NCI-H2081 (cell line): ENCODE measurements at regions not wholly inside any gene's neighbourhood (a gene's known extent, or its start where the extent isn't known, plus 50 kb on each side); places are given as distances from the start of the nearest gene placed in this dataset.
"Not testable (repeated sequence)": the region's sequence is repeated elsewhere in the genome, so short reads cannot be mapped to it uniquely, and the experiment has no call there.

ENCODE experiments used
- DNase-seq, 2 experiments: peaks; one replicate each; lab custom pipeline; 2025; lab: John Stamatoyannopoulos, UW

DNA sequence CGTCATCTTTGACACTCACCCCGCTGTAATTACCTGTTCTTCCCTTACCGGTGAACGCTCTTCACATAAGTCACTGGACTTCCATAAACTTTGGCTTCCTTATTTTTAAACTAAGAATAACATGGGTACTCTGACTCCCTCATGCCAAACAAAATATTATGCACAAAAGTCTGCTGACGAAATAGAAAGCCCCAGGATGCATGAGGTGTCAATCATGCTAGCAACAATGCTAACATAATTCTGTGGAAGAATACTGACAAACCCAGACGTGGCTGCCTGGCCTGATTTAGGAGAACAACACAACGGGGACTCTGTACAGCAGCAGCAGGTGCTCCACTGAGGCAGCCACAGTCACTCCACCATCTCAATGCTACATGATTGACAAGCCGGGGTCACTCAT is 137.5 kb downstream of the CCDC71L start:
- no peak for DNase-seq

DNA sequence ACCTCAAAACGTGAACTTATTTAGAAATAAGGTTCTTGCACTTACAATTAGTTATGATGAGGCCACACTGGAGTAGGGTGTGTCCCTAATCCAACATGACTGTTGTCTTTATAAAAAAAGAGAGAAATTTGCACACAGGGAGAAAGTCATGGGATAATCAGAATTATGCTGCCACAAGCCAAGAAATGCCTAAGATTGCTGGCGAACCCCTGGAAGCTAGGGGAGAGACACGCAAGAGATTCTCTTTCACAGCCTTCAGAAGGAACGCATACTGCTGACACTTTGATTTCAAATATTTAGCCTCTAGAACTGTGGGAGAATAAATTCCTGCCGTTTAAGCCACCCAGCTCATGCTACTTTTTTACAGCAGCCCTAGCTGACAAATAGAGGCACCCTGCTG is 138.3 kb downstream of the CCDC71L start:
- DNase-seq, result no peak

DNA sequence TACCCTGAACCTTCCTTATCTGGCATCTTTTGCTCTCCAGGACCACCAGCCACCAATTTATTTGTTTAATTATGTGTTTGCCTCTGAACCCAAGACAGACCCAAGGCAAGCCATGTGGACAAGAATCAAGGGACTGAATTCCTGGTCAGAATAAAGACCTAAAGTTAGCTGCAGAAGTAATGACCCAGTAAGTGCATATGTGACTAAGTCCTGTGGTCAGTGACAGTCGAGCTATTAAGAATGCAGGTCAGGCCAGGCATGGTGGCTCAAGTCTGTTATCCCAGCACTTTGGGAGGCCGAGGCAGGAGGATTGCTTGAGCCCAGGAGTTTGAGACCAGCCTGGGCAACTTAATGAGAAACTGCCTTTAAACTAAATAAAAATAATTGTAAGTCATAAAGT is 139.4 kb downstream of the CCDC71L start:
- DNase-seq, result no peak

DNA sequence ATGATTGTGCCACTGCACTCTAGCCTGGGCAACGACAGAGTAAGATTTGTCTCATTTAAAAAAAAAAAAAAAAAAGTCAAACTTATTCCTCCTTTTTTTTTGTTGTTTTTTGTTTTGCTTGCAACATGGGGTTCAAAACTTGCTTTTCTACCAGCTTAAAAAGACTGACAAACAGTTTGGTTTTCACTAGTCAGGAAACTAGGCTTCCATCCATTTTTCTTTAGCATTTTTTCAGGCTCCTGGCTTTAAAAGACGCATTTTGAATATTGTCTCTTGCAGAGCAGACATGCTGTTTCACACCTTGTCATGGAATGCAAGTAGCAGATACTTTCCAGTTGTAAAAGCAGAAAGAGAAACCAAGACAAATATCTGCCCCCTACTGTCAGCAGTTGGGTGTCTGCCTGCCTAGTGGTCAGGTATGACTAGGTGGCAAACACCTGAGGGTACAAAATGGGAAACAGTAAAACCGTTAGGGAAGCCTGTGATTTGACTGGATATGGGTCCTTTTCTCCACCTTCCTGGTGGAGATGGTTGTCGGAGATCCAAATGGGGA is 139.9 kb downstream of the CCDC71L start:
- no peak for DNase-seq

DNA sequence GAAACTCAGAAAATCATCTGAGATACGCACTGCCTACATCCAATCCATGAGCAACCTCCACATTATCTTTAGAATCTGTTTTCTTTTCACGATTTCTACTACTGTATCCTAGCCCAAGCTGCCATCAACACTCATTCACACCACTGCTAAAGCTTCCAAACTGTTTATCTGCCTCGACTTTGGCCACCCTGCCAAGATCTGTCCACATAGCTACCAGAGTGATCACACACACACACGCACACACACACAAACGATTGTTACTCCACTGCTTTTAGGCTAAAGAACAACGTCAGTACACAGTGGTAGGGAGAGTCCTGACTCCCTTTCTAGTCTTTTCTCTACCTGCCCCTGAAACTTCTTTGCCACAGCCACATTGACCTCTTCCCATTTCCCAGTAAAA is 142.0 kb downstream of the CCDC71L start:
- no peak for DNase-seq

DNA sequence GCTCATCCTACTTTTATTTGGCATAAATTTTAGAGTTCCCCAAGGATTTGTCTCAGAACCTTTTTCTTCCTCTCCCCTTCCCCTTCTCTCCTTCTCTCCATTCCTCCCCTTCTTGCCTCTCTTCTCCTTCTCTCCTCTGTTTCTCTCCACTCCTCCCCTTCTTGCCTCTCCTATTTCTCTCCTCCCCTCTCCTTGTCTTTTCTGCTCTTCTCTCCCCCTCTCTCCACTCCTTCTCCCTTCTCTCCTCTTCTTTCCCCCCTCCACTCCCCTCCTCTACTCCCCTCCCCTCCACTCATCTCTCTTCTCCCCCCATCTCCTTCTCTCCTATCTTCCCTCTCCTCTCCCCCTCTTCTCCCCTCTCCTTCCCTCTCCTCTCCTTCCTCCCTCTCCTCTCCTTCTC is 142.7 kb downstream of the CCDC71L start:
- no peak for DNase-seq

DNA sequence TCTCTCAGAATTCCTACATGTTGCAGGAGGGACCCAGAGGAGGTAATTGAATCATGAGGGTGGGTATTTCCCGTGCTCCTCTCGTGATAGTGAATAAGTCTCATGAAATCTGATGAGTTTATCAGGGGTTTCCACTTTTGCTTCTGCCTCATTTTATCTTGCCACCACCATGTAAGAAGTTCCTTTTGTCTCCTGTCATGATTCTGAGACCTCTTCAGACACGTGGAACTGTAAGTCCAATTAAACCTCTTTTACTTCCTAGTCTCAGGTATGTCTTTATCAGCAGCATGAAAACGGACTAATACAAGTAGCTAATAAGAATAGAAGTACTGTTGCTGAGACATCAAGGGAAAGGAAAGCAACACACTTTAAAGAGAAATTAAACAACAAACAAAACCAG is 143.4 kb downstream of the CCDC71L start:
- no peak for DNase-seq

DNA sequence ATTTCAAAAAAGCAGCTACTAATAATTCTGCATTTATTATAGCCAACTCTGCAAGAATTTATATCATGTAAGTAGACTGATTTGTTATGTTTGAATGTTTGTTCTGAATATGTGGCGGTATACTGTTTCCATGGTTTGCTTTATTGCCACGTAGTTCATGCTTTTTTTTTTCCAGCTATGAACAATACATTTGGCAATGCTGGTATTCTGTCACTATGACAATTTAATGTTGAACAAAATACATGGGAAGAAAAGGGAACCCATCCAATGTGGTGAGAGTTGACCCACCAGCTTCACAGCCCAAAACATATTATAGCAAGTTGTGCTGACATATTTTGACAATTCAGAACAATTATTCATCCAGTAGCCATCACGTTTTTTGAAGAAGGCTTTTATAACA is 145.6 kb downstream of the CCDC71L start:
- no peak for DNase-seq

DNA sequence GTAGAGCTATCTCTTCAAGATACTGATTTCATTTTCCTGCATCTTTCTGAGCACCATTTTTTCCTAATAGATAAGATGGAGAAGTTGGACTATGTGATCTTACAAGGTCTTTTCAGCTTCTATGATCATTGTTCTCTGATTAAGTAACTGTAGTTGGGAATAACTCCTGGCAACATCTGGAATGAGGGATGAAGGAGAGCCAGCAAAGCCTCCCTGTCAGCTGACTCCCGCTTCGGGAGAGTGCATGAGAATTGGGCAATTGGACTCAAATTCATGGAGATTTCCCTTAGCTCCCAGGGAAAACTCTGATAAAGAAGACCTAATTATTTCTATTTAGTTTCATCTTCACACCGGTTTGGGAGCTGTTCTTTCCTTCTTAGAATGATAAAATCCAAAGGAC is 146.1 kb downstream of the CCDC71L start:
- DNase-seq, result no peak

DNA sequence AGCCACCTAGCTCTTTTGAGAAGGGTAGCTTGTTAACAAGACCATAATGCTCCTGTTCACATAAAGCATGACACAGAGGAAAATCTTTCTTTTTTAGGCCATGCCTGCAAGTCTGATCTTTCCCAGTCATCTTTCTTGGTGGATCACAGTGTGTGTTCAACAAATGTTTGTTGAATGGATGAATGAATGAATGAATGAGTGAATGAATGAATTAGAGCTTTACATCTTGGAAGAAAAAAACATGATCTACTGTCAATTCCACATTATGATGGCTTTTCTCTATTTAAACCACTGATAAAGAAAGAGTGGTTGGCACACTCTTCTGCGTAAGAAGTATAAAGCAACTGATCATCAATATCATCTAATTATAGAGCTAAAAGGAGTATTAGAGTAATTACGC is 148.7 kb downstream of the CCDC71L start:
- no peak for DNase-seq

DNA sequence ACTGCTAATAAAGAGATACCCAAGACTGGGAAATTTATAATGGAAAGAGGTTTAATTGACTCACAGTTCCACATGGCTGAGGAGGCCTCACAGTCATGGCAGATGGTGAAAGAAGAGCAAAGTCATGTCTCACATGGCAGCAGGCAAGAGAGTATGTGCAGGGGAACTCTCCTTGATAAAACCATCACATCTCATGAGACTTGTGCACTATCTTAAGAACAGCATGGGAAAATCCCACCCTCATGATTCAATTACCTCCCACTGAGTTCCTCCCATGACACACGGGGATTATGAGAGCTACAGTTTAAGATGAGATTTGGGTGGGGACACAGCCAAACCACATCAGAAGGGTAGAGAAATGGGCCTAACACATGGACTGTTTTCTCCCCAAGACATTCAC is 156.3 kb downstream of the CCDC71L start:
- DNase-seq, result no peak

DNA sequence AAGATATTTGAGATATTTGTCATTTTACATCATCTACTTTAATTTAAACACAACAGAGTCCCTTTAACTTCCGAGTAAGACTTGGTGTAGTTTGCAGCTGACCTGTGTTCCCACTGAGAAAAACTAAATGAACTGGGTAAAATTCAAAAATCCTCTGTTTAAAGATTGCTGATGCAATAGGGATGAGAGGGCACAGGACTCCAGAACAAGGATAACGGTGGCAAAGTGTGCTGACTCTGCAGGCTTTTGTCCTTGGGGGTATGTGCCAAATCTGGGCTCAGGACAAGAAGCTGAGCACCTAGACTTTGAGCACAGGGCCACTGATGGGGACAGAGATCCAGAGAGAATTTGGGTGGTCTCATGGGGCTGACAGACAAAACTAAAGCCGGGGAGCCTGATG is 156.8 kb downstream of the CCDC71L start:
- no peak for DNase-seq

DNA sequence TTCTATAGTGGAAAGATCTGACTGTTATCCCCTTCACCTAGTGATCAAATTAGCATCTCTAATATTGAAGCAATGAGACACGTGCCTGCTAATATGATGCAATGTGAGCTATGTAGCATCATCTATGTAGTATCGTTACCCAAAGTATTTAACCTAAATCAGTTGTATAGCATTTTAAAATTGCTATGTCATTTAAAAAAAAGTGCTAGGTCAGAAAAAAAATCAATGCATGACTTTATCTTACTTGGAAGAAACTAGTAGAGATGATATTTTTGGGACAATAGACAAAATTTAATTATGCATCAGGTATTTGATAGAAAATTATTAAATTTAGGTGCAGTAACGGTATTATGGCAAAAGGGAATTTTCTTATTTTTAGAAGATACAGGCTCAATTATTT is 157.3 kb downstream of the CCDC71L start:
- DNase-seq, result no peak

DNA sequence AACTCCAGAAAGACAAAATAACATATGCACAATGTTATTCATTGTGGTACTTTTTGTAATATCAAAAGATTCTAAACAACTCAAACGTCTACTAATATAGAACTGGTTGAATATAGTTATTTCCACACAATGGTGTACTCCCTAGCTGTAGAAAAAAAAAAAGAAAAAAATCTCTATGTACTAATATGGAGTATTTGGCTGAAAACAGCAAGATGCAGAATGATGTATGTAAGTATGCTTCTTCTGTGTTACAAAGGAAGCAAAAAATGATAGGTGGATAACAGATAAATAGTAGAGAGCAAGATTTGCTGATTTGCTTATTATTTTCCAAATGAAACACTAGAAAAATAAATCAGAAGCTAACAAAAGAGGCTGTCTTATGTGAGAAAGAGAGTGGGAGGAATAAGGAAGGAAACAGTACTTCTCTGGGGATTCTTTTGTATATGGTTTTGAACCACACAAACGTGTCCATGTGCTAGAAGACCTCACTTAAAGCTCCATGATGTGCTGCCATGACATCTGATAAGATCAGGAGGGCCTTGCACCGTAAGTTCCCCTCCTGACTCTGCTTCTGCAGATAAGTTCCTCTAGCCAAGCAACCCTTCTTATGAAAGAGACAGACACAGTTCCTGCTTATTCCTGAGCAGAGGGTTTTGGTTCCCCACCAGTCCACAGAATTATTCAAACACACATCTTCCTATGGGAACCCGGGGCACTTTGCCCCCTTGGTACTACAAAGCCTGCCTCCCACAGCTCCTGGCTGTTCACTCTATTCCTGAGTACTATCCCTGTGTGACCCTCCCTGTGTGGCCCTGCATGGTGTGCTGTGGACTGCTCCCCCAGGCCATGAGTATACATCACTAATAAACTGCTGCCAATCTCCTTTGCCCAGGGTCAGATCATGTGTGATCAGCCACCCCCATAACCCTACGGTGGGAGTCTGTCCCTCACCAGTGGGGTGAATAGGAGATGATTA is 159.1 kb downstream of the CCDC71L start:
- DNase-seq, result no peak

DNA sequence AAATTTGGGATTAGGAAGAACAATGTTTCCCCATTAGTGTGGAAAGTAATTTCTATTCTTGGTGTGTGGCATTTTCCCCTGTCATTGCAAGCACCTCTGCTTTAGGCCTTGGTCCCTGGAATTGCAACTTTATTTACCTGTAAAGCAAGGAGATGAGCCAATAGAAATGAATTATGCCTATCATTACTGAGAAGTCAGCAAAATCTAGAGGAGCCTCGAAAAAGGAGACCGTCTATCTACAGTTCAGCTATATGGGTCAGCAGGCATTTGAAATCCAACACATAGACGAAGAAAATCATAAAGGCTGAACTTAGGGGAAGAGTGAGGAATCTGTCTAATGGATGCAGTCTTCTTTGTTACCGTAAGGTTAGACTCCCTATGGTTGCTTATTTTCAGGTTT is 161.1 kb downstream of the CCDC71L start:
- DNase-seq, result no peak

DNA sequence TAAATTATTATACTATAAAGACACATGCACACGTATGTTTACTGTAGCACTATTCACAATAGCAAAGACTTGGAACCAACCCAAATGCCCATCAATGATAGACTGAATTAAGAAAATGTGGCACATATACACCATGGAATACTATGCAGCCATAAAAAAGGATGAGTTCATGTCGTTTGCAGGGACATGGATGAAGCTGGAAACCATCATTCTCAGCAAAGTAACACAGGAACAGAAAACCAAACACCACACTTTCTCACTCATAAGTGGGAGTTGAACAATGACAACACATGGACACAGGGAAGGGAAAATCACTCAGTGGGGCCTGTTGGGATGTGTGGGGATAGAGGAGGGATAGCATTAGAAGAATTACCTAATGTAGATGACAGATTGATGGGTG is 163.0 kb downstream of the CCDC71L start:
- DNase-seq, result not testable (repeated sequence)

DNA sequence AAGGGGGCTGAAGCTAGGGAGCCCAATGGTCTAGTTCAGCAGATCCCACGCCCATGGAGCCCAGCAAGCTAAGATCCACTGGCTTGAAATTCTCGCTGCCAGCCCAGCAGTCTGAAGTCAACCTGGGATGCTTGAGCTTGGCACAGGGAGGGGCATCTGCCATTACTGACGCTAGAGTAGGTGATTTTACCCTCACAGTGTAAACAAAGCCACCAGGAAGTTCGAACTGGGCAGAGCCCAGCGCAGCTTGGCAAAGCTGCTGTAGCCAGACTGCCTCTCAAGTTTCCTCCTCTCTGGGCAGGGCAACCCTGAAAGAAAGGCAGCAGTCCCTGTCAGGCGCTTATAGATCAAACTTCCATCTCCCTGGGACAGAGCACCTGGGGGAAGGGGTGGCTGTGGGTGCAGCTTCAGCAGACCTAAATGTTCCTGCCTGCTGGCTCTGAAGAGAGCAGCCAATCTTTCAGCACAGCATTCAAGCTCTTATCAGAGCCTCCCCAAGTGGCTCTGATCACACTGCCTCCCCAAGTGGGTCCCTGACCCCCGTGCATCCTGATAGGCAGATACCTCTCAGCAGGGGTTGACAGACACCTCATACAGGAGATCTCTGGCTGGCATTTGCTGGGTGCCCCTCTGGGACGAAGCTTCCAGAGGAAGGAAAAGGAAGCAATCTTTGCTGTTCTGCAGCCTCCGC is 167.8 kb downstream of the CCDC71L start:
- peak in 1 of 2 experiments; percentile 48 for DNase-seq

DNA sequence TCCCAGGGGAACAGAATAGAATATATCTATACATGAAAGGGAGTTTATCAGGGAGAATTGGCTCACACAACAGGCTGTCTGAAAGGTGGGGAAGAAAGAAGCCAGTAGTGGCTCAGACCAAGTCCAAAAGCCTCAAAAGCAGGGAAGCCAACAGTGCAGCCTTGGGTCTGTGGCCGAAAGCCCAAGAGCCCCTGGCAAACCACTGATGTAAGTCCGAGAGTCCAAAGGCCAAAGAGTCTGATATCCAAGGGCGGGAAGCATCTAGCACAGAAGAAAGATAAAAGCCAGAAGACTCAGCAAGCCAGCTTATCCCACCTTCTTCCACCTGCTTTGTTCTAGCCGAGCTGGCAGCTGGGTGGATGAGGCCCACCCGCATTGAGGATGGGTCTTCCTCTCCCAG is 172.5 kb downstream of the CCDC71L start:
- no peak for DNase-seq

DNA sequence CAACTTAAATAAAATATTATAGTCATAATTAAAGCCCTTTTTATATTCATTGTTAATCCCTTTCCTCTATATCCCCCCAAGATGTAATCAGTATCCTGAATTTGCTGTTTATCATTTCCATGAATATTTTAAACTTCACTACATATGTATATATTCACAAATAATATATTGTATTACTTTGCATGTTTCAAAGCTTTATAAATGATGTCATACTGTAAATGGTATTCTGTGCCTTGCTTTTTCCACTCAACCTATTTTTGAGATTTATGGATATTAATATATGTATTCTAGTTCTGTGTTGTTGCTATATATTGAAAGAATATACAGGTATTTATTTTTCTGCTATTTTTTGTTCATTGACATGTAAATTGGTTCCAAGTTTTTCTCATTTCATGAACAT is 173.1 kb downstream of the CCDC71L start:
- DNase-seq, result no peak

DNA sequence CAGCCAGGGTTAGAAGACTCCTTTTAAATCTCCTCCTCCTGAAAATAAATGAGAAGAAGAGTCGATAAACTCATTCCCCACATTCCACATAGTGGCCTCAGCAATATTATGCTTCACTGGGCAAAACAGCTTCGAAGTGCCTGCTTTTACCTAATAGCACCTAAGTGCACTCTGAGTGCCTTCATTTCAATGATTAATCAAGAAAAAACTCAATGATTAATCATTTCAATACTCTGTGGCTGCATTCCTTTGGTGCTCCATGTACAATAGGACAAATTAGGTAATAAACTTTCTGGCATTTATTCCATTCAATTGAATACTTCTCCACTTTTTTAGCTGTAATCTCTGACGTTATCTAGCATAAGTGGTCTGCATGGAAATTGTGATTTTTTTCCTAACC is 174.6 kb downstream of the CCDC71L start:
- DNase-seq, result no peak

DNA sequence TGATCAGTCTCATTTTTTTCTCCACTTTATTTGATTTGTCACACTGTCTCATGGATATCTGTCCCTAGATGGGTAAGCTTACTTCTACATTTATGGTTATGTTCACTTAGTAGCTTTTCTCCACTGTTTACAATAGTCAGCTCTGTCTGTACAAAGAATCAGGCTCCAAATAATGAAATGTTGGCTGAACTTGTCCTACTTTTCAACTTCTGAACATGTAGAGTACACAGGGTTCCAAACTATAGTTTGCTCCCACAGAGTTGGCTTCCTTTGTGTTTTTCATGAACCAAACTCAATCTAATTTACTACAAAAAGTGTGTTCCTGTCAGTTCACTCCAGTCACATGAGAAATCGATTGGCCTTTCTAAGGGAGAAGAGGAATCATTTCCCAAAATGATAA is 175.0 kb downstream of the CCDC71L start:
- DNase-seq, result no peak

DNA sequence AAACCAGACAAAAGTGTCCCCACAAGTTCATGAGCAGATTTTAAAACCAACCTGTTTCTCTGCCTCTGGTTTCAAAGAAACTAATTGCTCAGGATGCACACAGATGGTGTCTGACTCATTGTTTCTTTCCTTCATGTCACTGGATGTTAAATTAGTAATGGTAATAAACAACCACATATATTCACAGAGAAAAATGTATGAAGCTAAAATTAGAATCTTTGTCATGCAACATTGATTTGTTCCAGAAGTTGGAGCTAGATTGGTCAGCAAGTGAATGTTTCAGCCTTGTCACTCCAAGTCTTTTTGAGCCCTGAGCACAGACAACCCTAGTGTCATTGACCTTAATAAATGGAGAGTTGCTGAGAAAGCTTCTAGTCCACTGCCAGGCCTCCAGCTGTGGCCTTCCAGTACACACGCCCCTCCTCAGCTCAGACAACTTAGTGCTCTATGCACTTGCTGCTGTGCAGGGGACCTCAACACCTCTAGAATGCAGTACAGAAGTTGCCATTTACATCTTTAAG is 175.9 kb downstream of the CCDC71L start:
- no peak for DNase-seq

DNA sequence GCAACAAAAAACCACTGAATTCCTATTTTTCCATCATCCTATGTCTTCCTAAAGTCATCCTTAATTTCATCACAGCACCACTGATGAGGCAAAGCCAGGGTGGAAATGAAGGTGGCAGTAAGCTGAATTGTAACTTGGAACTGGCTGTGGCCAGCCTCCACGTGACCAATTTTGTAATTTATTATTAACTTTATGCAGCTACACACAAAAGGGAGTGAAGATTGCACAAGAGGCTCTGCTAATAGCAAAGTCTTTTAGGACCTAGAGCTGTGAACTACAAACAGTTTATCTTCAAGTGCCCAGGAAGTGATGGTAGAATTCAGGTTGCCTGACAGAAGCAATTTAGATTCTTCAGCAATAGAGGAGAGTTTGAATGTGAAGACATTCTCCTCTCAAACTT is 176.4 kb downstream of the CCDC71L start:
- DNase-seq, result no peak
